ENCODE measurements at regions not wholly inside any gene's neighbourhood (a gene's known extent, or its start where the extent isn't known, plus 50 kb on each side); places are given as distances from the start of the nearest gene placed in this dataset.
"Not testable (repeated sequence)": the region's sequence is repeated elsewhere in the genome, so short reads cannot be mapped to it uniquely, and the experiment has no call there.

- DNase-seq = no peak
Observed at GRCh38 chr3:124140746-124141145, 148.8 kb upstream of the ROPN1 start.

GRCh38 chr3:124142389-124142970 is 150.6 kb upstream of the ROPN1 start:
- DNase-seq = no peak

GRCh38 chr3:124143047-124143446 is 151.1 kb upstream of the ROPN1 start:
- no peak for DNase-seq

GRCh38 chr3:124144035-124144814 is 152.3 kb upstream of the ROPN1 start:
- DNase-seq = no peak

- DNase-seq = no peak
Observed at GRCh38 chr3:124147429-124147828, 155.5 kb upstream of the ROPN1 start.

GRCh38 chr3:124147946-124148345 is 156.0 kb upstream of the ROPN1 start:
- no peak for DNase-seq

- no peak for DNase-seq
Observed at GRCh38 chr3:124149081-124149480, 157.2 kb upstream of the ROPN1 start.

- no peak for DNase-seq
Observed at GRCh38 chr3:124149771-124150170, 157.8 kb upstream of the ROPN1 start.

- DNase-seq = not testable (repeated sequence)
Observed at GRCh38 chr3:124152891-124153290, 161.0 kb upstream of the ROPN1 start.

GRCh38 chr3:124156866-124157712 is 165.2 kb upstream of the ROPN1 start:
- DNase-seq = no peak

- no peak for DNase-seq
Observed at GRCh38 chr3:124157748-124158147, 165.8 kb upstream of the ROPN1 start.

- DNase-seq = no peak
Observed at GRCh38 chr3:124158168-124158881, 166.4 kb upstream of the ROPN1 start.

- no peak for DNase-seq
Observed at GRCh38 chr3:124161448-124161847, 169.5 kb upstream of the ROPN1 start.

GRCh38 chr3:124163689-124164088 is 171.8 kb upstream of the ROPN1 start:
- no peak for DNase-seq

- DNase-seq = no peak
Observed at GRCh38 chr3:124168271-124168670, 176.3 kb upstream of the ROPN1 start.

GRCh38 chr3:124172283-124172682 is 180.4 kb upstream of the ROPN1 start:
- DNase-seq = no peak

GRCh38 chr3:124172816-124173215 is 180.9 kb upstream of the ROPN1 start:
- DNase-seq = no peak

- no peak for DNase-seq
Observed at GRCh38 chr3:124174476-124174875, 182.6 kb upstream of the ROPN1 start.

- no peak for DNase-seq
Observed at GRCh38 chr3:124174910-124175874, 183.3 kb upstream of the ROPN1 start.

GRCh38 chr3:124177071-124177470 is 185.1 kb upstream of the ROPN1 start:
- no peak for DNase-seq

- no peak for DNase-seq
Observed at GRCh38 chr3:124178531-124178930, 186.6 kb upstream of the ROPN1 start.
